ENCODE measurements at regions not wholly inside any gene's neighbourhood (a gene's known extent, or its start where the extent isn't known, plus 50 kb on each side); places are given as distances from the start of the nearest gene placed in this dataset.

- H3K27ac ChIP-seq = no peak overlapping the region
- TF ChIP-seq CTCF (conservative IDR thresholded peaks at IDR 0.05) = no peak
- TF ChIP-seq ZFX (IDR thresholded peaks at IDR 0.05) = no peak
These were observed 243.1 kb upstream of the MAF start for GRCh38 chr16:79843631-79844043.

- TF ChIP-seq CTCF (conservative IDR thresholded peaks at IDR 0.05) = no peak
- no peak for TF ChIP-seq ZFX (IDR thresholded peaks at IDR 0.05)
- no peak overlapping the region for H3K27ac ChIP-seq
These were observed 242.6 kb upstream of the MAF start for GRCh38 chr16:79843145-79843544.

- no peak for TF ChIP-seq CTCF (conservative IDR thresholded peaks at IDR 0.05)
- TF ChIP-seq ZFX (IDR thresholded peaks at IDR 0.05) = no peak
- no peak overlapping the region for H3K27ac ChIP-seq
These were observed 241.7 kb upstream of the MAF start for GRCh38 chr16:79842197-79842596.

- no peak overlapping the region for H3K27ac ChIP-seq
- TF ChIP-seq ZFX (IDR thresholded peaks at IDR 0.05) (no peak), CTCF (conservative IDR thresholded peaks at IDR 0.05) (no peak)
These were observed 239.2 kb upstream of the MAF start for GRCh38 chr16:79839466-79840341.

GRCh38 chr16:79838496-79839259 is 238.1 kb upstream of the MAF start:
- TF ChIP-seq CTCF (conservative IDR thresholded peaks at IDR 0.05) (no peak), ZFX (IDR thresholded peaks at IDR 0.05) (no peak)
- no peak overlapping the region for H3K27ac ChIP-seq

GRCh38 chr16:79836144-79836543 is 235.6 kb upstream of the MAF start:
- H3K27ac ChIP-seq = no peak overlapping the region
- TF ChIP-seq CTCF (conservative IDR thresholded peaks at IDR 0.05) = no peak
- no peak for TF ChIP-seq ZFX (IDR thresholded peaks at IDR 0.05)

- no peak overlapping the region for H3K27ac ChIP-seq
- no peak for TF ChIP-seq ZFX (IDR thresholded peaks at IDR 0.05)
- no peak for TF ChIP-seq CTCF (conservative IDR thresholded peaks at IDR 0.05)
These were observed 234.7 kb upstream of the MAF start for GRCh38 chr16:79835194-79835593.

Data from C4-2B (cell line).